ENCODE measurements at regions not wholly inside any gene's neighbourhood (a gene's known extent, or its start where the extent isn't known, plus 50 kb on each side); places are given as distances from the start of the nearest gene placed in this dataset.

GRCh38 chr4:106795326-106795725, 240.8 kb downstream of the DKK2 start:
- no peak for TF ChIP-seq EGR1 (IDR thresholded peaks at IDR 0.05)
- TF ChIP-seq NFIC (IDR thresholded peaks at IDR 0.05) = no peak
- no peak for TF ChIP-seq YY1 (IDR thresholded peaks at IDR 0.05; ENCODE audit: low read depth)
- no peak for TF ChIP-seq CEBPB (IDR thresholded peaks at IDR 0.05)

GRCh38 chr4:106793933-106794332, 242.2 kb downstream of the DKK2 start:
- TF ChIP-seq TAF1 (IDR thresholded peaks at IDR 0.05; ENCODE audit: low read depth) = no peak
- no peak for TF ChIP-seq MAX (IDR thresholded peaks at IDR 0.05)
- no peak for TF ChIP-seq REST (IDR thresholded peaks at IDR 0.05; ENCODE audit: low read depth)
- no peak for TF ChIP-seq ZBTB7A (IDR thresholded peaks at IDR 0.05; ENCODE audit: low read depth)

- TF ChIP-seq ZBTB7A (IDR thresholded peaks at IDR 0.05; ENCODE audit: low read depth) (no peak), RAD21 (IDR thresholded peaks at IDR 0.05; ENCODE audit: low read depth) (no peak), NFIC (IDR thresholded peaks at IDR 0.05) (no peak), CEBPB (IDR thresholded peaks at IDR 0.05) (no peak), MAX (IDR thresholded peaks at IDR 0.05) (no peak), TAF1 (IDR thresholded peaks at IDR 0.05; ENCODE audit: low read depth) (no peak), USF1 (IDR thresholded peaks at IDR 0.05) (no peak), CREB1 (IDR thresholded peaks at IDR 0.05; ENCODE audit: low read depth) (no peak), FOXM1 (IDR thresholded peaks at IDR 0.05; ENCODE audit: borderline replicate concordance, low read depth) (no peak), REST (IDR thresholded peaks at IDR 0.05; ENCODE audit: low read depth) (no peak)
Measured at GRCh38 chr4:106775636-106776035, 260.5 kb downstream of the DKK2 start.

- no peak for TF ChIP-seq TEAD4 (IDR thresholded peaks at IDR 0.05)
- no peak for TF ChIP-seq TAF1 (IDR thresholded peaks at IDR 0.05; ENCODE audit: low read depth)
- no peak for TF ChIP-seq REST (IDR thresholded peaks at IDR 0.05; ENCODE audit: low read depth)
- no peak for TF ChIP-seq EP300 (IDR thresholded peaks at IDR 0.05; ENCODE audit: borderline replicate concordance)
- TF ChIP-seq YY1 (IDR thresholded peaks at IDR 0.05; ENCODE audit: low read depth) = no peak
- no peak for TF ChIP-seq USF1 (IDR thresholded peaks at IDR 0.05)
- no peak for TF ChIP-seq RAD21 (IDR thresholded peaks at IDR 0.05; ENCODE audit: low read depth)
Measured at GRCh38 chr4:106773076-106773905, 262.8 kb downstream of the DKK2 start.

- no peak for TF ChIP-seq USF1 (IDR thresholded peaks at IDR 0.05)
- TF ChIP-seq NFIC (IDR thresholded peaks at IDR 0.05) = no peak
- no peak for TF ChIP-seq EP300 (IDR thresholded peaks at IDR 0.05; ENCODE audit: borderline replicate concordance)
- no peak for TF ChIP-seq MAX (IDR thresholded peaks at IDR 0.05)
- no peak for TF ChIP-seq TCF12 (IDR thresholded peaks at IDR 0.05; ENCODE audit: low read depth)
- no peak for TF ChIP-seq EGR1 (IDR thresholded peaks at IDR 0.05)
- no peak for TF ChIP-seq RAD21 (IDR thresholded peaks at IDR 0.05; ENCODE audit: low read depth)
- TF ChIP-seq REST (IDR thresholded peaks at IDR 0.05; ENCODE audit: low read depth) = no peak
- no peak for TF ChIP-seq CREB1 (IDR thresholded peaks at IDR 0.05; ENCODE audit: low read depth)
- TF ChIP-seq CEBPB (IDR thresholded peaks at IDR 0.05) = no peak
- TF ChIP-seq TEAD4 (IDR thresholded peaks at IDR 0.05) = no peak
- no peak for TF ChIP-seq ZBTB7A (IDR thresholded peaks at IDR 0.05; ENCODE audit: low read depth)
- TF ChIP-seq FOXM1 (IDR thresholded peaks at IDR 0.05; ENCODE audit: borderline replicate concordance, low read depth) = no peak
- no peak for TF ChIP-seq TAF1 (IDR thresholded peaks at IDR 0.05; ENCODE audit: low read depth)
- TF ChIP-seq YY1 (IDR thresholded peaks at IDR 0.05; ENCODE audit: low read depth) = no peak
Measured at GRCh38 chr4:106767991-106768390, 268.1 kb downstream of the DKK2 start.

Data from Ishikawa (cell line).